H1 (cell line): ENCODE measurements at regions not wholly inside any gene's neighbourhood (a gene's known extent, or its start where the extent isn't known, plus 50 kb on each side); places are given as distances from the start of the nearest gene placed in this dataset.

Source experiments
- BACH1 ChIP-seq: IDR thresholded peaks from 2 replicates; pipeline ENCODE4 v1.6.1; 2012; ENCODE audit warnings: low read length, improper control_type of control experiment
- E2F6 ChIP-seq: IDR thresholded peaks from 2 replicates; pipeline ENCODE4 v1.6.1; 2012; ENCODE audit warnings: inconsistent platforms
- PHF8 ChIP-seq: fragments of 200-600 bp; sonication (generic); conservative IDR thresholded peaks from 2 replicates; pipeline ENCODE4 v1.7.1; 2012; ENCODE audit warnings: low read depth, mild to moderate bottlenecking, inconsistent platforms, low read length, moderate library complexity
- RAD21 ChIP-seq, 2 experiments: IDR thresholded peaks in 1 of 2; conservative IDR thresholded peaks in 1 of 2; 2 replicates each; pipeline ENCODE4 v1.6.1; 2011; ENCODE audit warnings: low read depth in 2 of 2, low read length in 2 of 2, improper control_type of control experiment in 1 of 2, inconsistent platforms in 1 of 2, mild to moderate bottlenecking in 1 of 2, moderate library complexity in 1 of 2
- SP4 ChIP-seq: IDR thresholded peaks from 2 replicates; pipeline ENCODE4 v1.6.1; 2012; ENCODE audit warnings: low read length, inconsistent platforms

GRCh38 chr16:56068314-56068713 is 123.0 kb upstream of the GNAO1 start (continued):
- TF ChIP-seq RAD21 (IDR thresholded peaks at IDR 0.05 in 1 of 2, conservative IDR thresholded peaks at IDR 0.05 in 1 of 2; ENCODE audit: low read depth in 2 of 2, low read length in 2 of 2) (no peak), PHF8 (no peak), BACH1 (no peak), E2F6 (no peak), SP4 (no peak)
